GM06990 (cell line): ENCODE measurements at regions not wholly inside any gene's neighbourhood (a gene's known extent, or its start where the extent isn't known, plus 50 kb on each side); places are given as distances from the start of the nearest gene placed in this dataset.

ENCODE experiments used
- DNase-seq: peaks from one replicate; pipeline ENCODE4 v3.0.0-alpha.2; 2011; ENCODE audit not compliant: insufficient read length; ENCODE audit errors: extremely low read depth
- H3K27me3 ChIP-seq: replicated peaks from 2 replicates; pipeline ENCODE4 v1.6.0; 2011; ENCODE audit warnings: low read length; ENCODE audit not compliant: control insufficient read depth, insufficient read depth
- H3K36me3 ChIP-seq: 2 replicates; pipeline ENCODE4 v1.5.1; 2011; ENCODE audit warnings: low read length; ENCODE audit not compliant: control insufficient read depth, insufficient read depth
- H3K4me3 ChIP-seq: replicated peaks from 2 replicates; pipeline ENCODE4 v1.5.1; 2011; ENCODE audit warnings: low read depth, mild to moderate bottlenecking, control low read depth, low read length
- CTCF ChIP-seq: IDR thresholded peaks from 2 replicates; pipeline ENCODE4 v1.5.1; 2011; ENCODE audit warnings: low read length, control low read depth, mild to moderate bottlenecking, inconsistent platforms; ENCODE audit not compliant: insufficient read depth, poor library complexity, severe bottlenecking

GRCh38 chr6:47992809-47993208 is 118.2 kb downstream of the PTCHD4 start:
- Histone ChIP-seq H3K36me3 (no peaks in the 10 kb centered on the region), H3K4me3 (no peak overlapping the region), H3K27me3 (no peaks in the 10 kb centered on the region)
- no peak for DNase-seq
- no peak for TF ChIP-seq CTCF

GRCh38 chr6:47983491-47983890 is 127.5 kb downstream of the PTCHD4 start:
- Histone ChIP-seq H3K27me3 (no peaks in the 10 kb centered on the region), H3K36me3 (no peaks in the 10 kb centered on the region), H3K4me3 (no peak overlapping the region)
- no peak for TF ChIP-seq CTCF
- no peak for DNase-seq

GRCh38 chr6:47977314-47977713 is 133.7 kb downstream of the PTCHD4 start:
- DNase-seq, result no peak
- no peaks in the 10 kb centered on the region for H3K36me3 ChIP-seq
- H3K27me3 ChIP-seq, result no peaks in the 10 kb centered on the region; the same call in 1 of the 2 replicates
- TF ChIP-seq CTCF, result no peak
- H3K4me3 ChIP-seq, result no peak overlapping the region

GRCh38 chr6:47974106-47974505 is 136.9 kb downstream of the PTCHD4 start:
- no peaks in the 10 kb centered on the region; the same call in 1 of the 2 replicates for H3K27me3 ChIP-seq
- TF ChIP-seq CTCF, result no peak
- no peaks in the 10 kb centered on the region for H3K36me3 ChIP-seq
- H3K4me3 ChIP-seq, result no peak overlapping the region
- no peak for DNase-seq

GRCh38 chr6:47970826-47971225 is 140.2 kb downstream of the PTCHD4 start:
- Histone ChIP-seq H3K4me3 (no peak overlapping the region), H3K36me3 (no peaks in the 10 kb centered on the region), H3K27me3 (no peaks in the 10 kb centered on the region)
- DNase-seq, result no peak
- no peak for TF ChIP-seq CTCF

- H3K4me3 ChIP-seq, result no peak overlapping the region
- H3K36me3 ChIP-seq, result no peaks in the 10 kb centered on the region
- H3K27me3 ChIP-seq, result no peaks in the 10 kb centered on the region
- no peak for TF ChIP-seq CTCF
- no peak for DNase-seq
These were observed 143.2 kb downstream of the PTCHD4 start for GRCh38 chr6:47967843-47968242.
